ENCODE measurements at regions not wholly inside any gene's neighbourhood (a gene's known extent, or its start where the extent isn't known, plus 50 kb on each side); places are given as distances from the start of the nearest gene placed in this dataset.

- no peak for DNase-seq
These were observed 50.6 kb upstream of the IKZF2 start for GRCh38 chr2:213202011-213202410.

- DNase-seq: no peak
These were observed 54.5 kb upstream of the IKZF2 start for GRCh38 chr2:213205944-213206343.

DNA sequence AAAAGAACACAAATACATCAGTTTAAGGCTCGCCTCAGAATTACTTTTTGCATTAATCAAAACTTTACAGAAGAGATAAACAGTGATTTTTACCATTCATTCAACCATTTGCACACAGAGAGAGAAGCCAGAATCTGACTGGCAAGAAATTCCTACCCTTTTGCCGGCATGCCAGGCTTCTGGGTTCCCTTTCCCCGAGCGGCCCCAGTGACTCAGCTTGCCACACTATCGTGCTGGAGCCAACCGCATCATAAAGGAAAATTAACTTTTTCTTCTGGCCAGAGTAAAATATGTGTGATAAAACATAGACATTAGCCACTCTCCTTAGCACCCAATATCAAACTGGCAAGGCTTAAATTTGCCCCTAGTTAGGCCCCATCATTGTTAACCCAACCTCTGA lies 61.8 kb upstream of the IKZF2 start:
- DNase-seq: no peak

DNA sequence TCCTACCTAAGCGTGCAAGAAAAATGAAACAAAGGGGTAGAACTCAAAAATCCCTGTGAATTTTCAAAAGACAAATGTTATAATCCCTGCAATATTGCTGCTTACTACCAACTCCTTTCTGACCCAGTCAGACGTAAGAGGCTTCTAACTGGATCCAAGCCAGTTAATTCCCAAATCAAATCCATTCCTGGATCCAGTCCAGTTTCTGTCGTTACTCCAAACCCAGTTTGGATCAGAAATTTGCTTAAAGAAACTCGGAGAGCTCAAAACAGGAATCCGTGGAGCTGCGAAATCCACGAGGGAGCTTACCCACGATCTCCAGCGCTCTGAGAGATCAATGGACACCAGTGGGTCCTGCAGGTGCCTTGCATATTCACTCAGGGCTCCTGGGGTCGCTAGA lies 62.8 kb upstream of the IKZF2 start:
- no peak for DNase-seq

DNA sequence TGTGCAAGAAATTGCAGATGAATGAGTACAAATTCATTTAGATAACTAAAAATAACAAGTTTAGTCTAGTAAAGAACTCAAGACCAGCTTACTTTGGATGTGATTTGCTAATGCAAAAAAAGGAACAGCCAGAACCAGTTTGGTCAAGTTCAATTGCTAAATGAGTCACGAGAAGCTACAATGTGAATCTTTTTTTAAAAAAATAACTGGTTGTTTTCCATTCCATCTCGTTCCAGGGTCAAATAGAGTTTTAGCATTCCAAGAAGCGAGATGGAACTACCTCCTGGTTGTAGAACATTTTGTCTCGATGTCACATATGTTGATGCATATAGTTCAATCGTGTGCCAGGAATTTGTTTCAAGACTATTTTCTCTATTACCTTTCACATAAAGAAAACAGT lies 65.0 kb upstream of the IKZF2 start:
- no peak for DNase-seq

GRCh38 chr2:213219816-213220215 lies 64.4 kb upstream of the SPAG16 start:
- DNase-seq: no peak

DNA sequence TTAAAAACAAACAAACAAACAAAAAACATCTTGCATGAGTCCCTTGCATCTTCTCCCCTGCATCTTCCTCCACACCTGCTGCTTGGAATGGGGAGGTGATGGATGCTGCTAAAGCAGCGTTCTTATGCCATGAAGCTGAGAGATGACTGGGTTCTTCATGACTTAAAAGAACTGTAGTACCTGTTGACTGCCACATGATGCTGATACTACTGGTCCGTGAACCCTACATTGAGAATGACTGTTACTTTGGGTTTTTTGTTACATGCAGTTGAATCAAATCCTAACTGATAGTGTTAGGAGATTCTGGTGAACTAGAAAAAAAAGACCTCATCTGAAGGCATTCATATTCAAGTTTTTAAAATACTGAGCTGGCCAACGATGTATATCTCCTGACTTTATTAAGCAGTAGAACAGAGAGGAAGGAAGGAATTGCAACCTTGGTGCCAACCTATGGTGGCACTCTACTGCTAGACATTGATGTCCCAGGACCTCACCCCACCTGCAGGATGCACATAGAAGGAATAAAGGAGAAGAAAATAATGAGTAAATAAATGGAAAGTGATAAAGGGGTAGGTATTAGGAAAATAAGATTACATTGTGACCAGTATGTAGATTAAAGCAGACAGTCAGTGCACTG lies 63.2 kb upstream of the SPAG16 start:
- no peak for DNase-seq

- DNase-seq: no peak
These were observed 62.3 kb upstream of the SPAG16 start for GRCh38 chr2:213221957-213222356.

- no peak for DNase-seq
These were observed 59.9 kb upstream of the SPAG16 start for GRCh38 chr2:213224366-213224765.

DNA sequence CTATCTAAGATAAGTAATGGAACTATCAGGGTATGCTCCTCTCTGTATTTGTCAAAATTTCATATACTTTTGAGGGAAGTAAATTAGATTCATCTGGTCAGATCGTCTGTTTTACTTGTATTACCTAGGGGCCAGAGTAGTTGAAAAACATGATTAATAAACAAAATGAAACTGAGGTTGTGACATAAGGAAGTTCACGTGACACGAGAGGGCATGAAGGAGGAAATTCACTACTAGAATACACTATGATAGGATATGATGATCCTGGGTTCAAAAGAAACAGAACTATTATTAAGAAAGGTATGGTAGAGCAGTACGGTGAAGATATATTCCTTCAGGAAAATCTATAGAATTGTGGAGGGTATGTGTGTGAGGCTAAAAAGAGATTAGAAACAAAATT lies 58.4 kb upstream of the SPAG16 start:
- DNase-seq: no peak

- no peak for DNase-seq
These were observed 56.8 kb upstream of the SPAG16 start for GRCh38 chr2:213227458-213227857.

DNA sequence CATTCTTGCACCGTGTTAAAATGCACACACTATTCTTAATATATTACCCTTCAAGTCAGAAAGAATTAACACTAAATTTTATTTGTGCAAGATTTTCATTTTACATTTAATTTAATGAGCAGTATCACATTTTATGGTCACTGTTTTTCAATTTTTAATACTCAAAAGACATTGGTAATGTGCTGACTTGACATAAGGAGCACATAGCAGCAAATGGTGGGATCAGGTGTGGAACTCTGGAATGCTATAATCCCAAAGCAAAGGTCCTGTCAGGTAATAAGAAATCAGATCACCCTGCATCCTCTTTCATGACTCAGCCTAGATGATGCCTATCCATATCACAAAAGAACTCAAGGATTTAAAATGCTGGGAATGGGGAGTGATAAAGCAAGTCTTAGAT lies 55.6 kb upstream of the SPAG16 start:
- DNase-seq: no peak

GRCh38 chr2:213229814-213230213 lies 54.5 kb upstream of the SPAG16 start:
- no peak for DNase-seq

DNA sequence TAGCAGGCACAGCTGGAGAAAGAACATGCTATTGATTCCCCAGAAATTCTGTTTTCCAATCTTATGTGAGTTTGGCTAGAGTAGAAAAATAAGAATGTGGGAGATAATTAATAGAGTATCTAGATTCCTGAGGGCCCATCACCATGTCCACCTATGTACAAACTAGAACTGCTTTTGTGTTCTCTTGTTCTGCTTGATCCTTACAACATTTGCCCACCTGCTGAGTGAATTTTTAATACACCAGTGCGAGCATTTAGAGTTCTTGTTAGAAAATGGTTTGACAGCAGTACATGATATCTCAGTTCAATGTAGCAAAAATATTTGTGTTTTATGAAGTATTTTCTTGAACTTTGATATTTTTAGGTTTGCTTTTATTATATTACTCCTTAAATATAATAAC lies 52.3 kb upstream of the SPAG16 start:
- no peak for DNase-seq

- DNase-seq: peak in 3 of 6 experiments; percentile 6 to 20 (median 9)
These were observed 51.4 kb upstream of the SPAG16 start for GRCh38 chr2:213232649-213233437.

DNA sequence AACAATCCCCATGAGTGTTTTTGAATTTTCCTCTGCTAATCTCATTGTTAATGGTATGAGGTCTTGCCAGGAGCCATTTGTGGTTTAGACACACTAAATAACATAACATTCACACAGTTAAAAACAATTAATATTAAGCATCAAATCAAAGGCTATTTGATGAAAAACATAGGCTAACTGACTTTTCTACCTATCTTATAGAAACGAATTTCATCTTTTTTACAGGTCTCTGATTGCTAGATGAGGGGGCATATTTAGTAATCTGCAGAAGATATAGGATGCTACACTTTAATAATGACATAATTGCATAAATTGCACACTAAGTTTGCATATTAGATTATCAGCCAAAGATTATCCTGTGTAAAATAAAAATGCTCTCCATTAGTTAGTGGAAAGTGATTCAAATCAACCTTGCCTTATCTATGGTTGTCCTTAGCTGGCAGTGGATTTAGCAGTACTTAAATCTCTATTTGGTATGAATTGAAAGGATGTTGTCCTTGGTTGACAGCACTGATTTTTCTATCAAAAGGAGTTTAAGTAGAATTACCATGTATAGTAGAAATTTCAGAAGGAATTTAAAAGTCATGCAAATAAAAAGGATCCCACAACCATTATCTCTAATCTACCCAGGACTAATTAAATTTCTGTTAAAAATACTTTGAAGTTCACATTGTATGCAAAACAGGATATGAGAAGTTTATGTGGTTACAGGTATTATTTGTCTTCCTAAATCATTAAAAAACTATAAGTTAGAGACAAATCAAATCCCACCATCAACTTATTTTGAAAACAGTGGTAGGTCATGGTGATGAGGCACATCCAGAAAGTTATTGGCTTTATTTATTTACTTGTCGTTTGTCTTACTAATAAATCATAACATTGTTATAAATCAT lies 50.6 kb upstream of the SPAG16 start:
- no peak for DNase-seq
